A549 (cell line): ENCODE measurements at regions not wholly inside any gene's neighbourhood (a gene's known extent, or its start where the extent isn't known, plus 50 kb on each side); places are given as distances from the start of the nearest gene placed in this dataset.

Experiments used
- ATAC-seq, 2 experiments: fragments of 200-7000 bp in 1 of 2; fragments of >200 bp in 1 of 2; cut with Nextera tagmentation in 1 of 2; cut with Tn5 transposase in 1 of 2; 3 replicates each; pipeline versions ENCODE4 v1.8.0 to v1.9.1; 2018 to 2020; ENCODE audit warnings: mild to moderate bottlenecking in 1 of 2, moderate library complexity in 1 of 2
- CTCF ChIA-PET: fragments of 300-600 bp; sonication (Branson Sonifier 250); formaldehyde crosslinking; extraction: SDS; loops from one replicate; lab custom pipeline; 2021; ENCODE audit warnings: antibody characterized with exemption, inconsistent platforms; lab: Yijun Ruan, JAX
- POLR2A ChIA-PET: fragments of 350-600 bp; formaldehyde crosslinking; extraction: SDS; loops from one replicate; lab custom pipeline; 2021; ENCODE audit warnings: antibody characterized with exemption, inconsistent platforms; lab: Yijun Ruan, JAX
- DNase-seq, 2 experiments: peaks; one replicate each; pipeline versions ENCODE4 v3.0.0 to v3.0.0-alpha.2; 2011 to 2016; ENCODE audit warnings: low read depth in 1 of 2, low spot score in 1 of 2
- FAIRE-seq: peaks from 2 replicates; lab custom pipeline; 2011; peaks lifted over from hg19 to GRCh38; lab: Jason Lieb, UNC
- H3K27ac ChIP-seq, 2 experiments: fragments of >200 bp; sonication (Bioruptor Twin); formaldehyde crosslinking; 3 replicates each; pipeline ENCODE4 v1.5.1; 2016 to 2017
- H3K4me1 ChIP-seq: fragments of >200 bp; sonication (Bioruptor Twin); formaldehyde crosslinking; 3 replicates; pipeline ENCODE4 v1.6.1; 2016
- H3K4me2 ChIP-seq: fragments of >200 bp; sonication (Bioruptor Twin); formaldehyde crosslinking; 3 replicates; pipeline ENCODE4 v1.6.1; 2016
- H3K4me3 ChIP-seq: fragments of >200 bp; sonication (Bioruptor Twin); formaldehyde crosslinking; 3 replicates; pipeline ENCODE4 v1.5.1; 2016
- H3K9me3 ChIP-seq: fragments of >200 bp; sonication (Bioruptor Twin); formaldehyde crosslinking; 3 replicates; pipeline ENCODE4 v1.6.1; 2016
- CEBPB ChIP-seq, 2 experiments: fragments of >200 bp in 1 of 2; sonication (Bioruptor Twin) in 1 of 2; formaldehyde crosslinking in 1 of 2; IDR thresholded peaks; 2 replicates each; pipeline ENCODE4 v1.6.1; 2012 to 2016
- CHD4 ChIP-seq: fragments of 200-600 bp; sonication (generic); IDR thresholded peaks from 2 replicates; pipeline ENCODE4 v1.6.1; 2016; ENCODE audit warnings: antibody characterized with exemption, mild to moderate bottlenecking, borderline replicate concordance
- EP300 ChIP-seq, 2 experiments: fragments of >200 bp; sonication (Bioruptor Twin); formaldehyde crosslinking; IDR thresholded peaks; 2 replicates in 1 of 2; 3 replicates in 1 of 2; pipeline ENCODE4 v1.6.1; 2016 to 2017
- FOSB ChIP-seq: fragments of 250-450 bp; sonication (Bioruptor Pico); IDR thresholded peaks from 2 replicates; pipeline ENCODE4 v1.5.0; 2020; ENCODE audit warnings: mild to moderate bottlenecking, moderate library complexity
- GATA3 ChIP-seq: IDR thresholded peaks from 2 replicates; pipeline ENCODE4 v1.6.1; 2012; ENCODE audit warnings: borderline replicate concordance
- HDAC2 ChIP-seq: fragments of 200-600 bp; sonication (generic); IDR thresholded peaks from 2 replicates; pipeline ENCODE4 v1.6.1; 2016
- HEYL ChIP-seq: fragments of 250-450 bp; sonication (Bioruptor Pico); IDR thresholded peaks from 2 replicates; pipeline ENCODE4 v1.8.0; 2021; ENCODE audit warnings: mild to moderate bottlenecking, moderate library complexity
- JUNB ChIP-seq: fragments of >200 bp; sonication (Bioruptor Twin); formaldehyde crosslinking; IDR thresholded peaks from 2 replicates; pipeline ENCODE4 v1.6.1; 2016
- MAFK ChIP-seq: fragments of 450-650 bp; IDR thresholded peaks from 2 replicates; pipeline ENCODE4 v1.6.1; 2014; ENCODE audit not compliant: partially characterized antibody
- MYC ChIP-seq: IDR thresholded peaks from 2 replicates; pipeline ENCODE4 v1.6.1; 2012; ENCODE audit warnings: mild to moderate bottlenecking, inconsistent platforms, low read length, improper control_type of control experiment, borderline replicate concordance
- PHF8 ChIP-seq: fragments of 200-600 bp; sonication (generic); IDR thresholded peaks from 2 replicates; pipeline ENCODE4 v1.6.1; 2016; ENCODE audit warnings: low read depth, mild to moderate bottlenecking, antibody characterized with exemption, moderate library complexity, borderline replicate concordance
- POLR2AphosphoS2 ChIP-seq: conservative IDR thresholded peaks from 2 replicates; pipeline ENCODE4 v1.6.1; 2012; ENCODE audit warnings: low read length, improper control_type of control experiment, inconsistent platforms
- RARB ChIP-seq: fragments of 250-450 bp; sonication (Bioruptor Pico); IDR thresholded peaks from 2 replicates; pipeline ENCODE4 v1.8.0; 2021; ENCODE audit warnings: mild to moderate bottlenecking, moderate library complexity
- RNF2 ChIP-seq: fragments of 200-600 bp; sonication (generic); IDR thresholded peaks from 2 replicates; pipeline ENCODE4 v1.6.1; 2016; ENCODE audit warnings: low read depth, mild to moderate bottlenecking, antibody characterized with exemption, moderate library complexity, borderline replicate concordance
- SMC3 ChIP-seq: fragments of >200 bp; sonication (Bioruptor Twin); formaldehyde crosslinking; IDR thresholded peaks from 3 replicates; pipeline ENCODE4 v1.6.1; 2018; ENCODE audit warnings: inconsistent platforms
- SREBF2 ChIP-seq: fragments of 450-650 bp; IDR thresholded peaks from 2 replicates; pipeline ENCODE4 v1.6.1; 2014; ENCODE audit warnings: mild to moderate bottlenecking, moderate library complexity
- TFCP2L1 ChIP-seq: fragments of 250-450 bp; sonication (Bioruptor Pico); IDR thresholded peaks from 2 replicates; pipeline ENCODE4 v1.5.0; 2021; ENCODE audit warnings: mild to moderate bottlenecking
- small RNA-seq, 6 experiments: library from RNA; depleted of rRNA; stranded (forward); fragments of <200 nt; gene quantifications; one replicate each; pipeline ENCODE3, GENCODE V24; 2012
- TF ChIP-seq, protein P1 (sequence below): fragments of >200 bp; sonication (Bioruptor Twin); formaldehyde crosslinking; IDR thresholded peaks from 2 replicates; pipeline ENCODE4 v1.6.1; 2016

DNA sequence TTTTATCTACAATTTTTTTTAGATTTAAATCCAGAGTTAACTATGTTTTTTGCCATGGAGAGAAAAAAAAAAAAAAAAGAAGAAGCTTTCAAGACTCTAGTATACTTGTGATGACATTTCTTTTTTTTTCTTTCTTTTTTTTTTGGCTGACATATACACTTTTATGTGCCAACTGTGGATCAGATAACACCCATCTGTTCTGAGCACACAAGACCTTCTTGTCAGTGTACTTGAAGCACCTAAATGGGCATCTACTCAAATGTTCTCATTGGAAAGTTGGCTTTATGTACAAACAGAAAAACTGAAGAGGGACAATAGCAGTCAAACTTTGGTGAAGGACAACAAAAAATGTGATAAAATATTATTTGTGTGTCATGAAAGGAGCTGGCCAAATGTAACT is 904.5 kb downstream of the GRIK2 start:
- no peak overlapping the region for H3K27ac ChIP-seq
- no peak overlapping the region for H3K4me3 ChIP-seq
- no peaks in the 10 kb centered on the region for H3K4me1 ChIP-seq
- no peaks in the 10 kb centered on the region for H3K9me3 ChIP-seq
- DNase-seq = no peak
- no peak overlapping the region for H3K4me2 ChIP-seq
- TF ChIP-seq EP300 (IDR thresholded peaks at IDR 0.05) = no peak
- no peak for TF ChIP-seq CEBPB (IDR thresholded peaks at IDR 0.05)
- TF ChIP-seq SMC3 = no peak
- no peak for TF ChIP-seq CHD4
- no peak for TF ChIP-seq FOSB (CRISPR knock-in tag)
- no peak for TF ChIP-seq GATA3
- TF ChIP-seq PHF8 = no peak
- TF ChIP-seq MAFK = no peak
- no peak for TF ChIP-seq JUNB
- TF ChIP-seq HEYL = no peak
- no peak for TF ChIP-seq POLR2AphosphoS2
- no peak for TF ChIP-seq HDAC2
- TF ChIP-seq, protein P1, sequence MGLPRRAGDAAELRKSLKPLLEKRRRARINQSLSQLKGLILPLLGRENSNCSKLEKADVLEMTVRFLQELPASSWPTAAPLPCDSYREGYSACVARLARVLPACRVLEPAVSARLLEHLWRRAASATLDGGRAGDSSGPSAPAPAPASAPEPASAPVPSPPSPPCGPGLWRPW = no peak
- TF ChIP-seq RARB (CRISPR knock-in tag) = no peak
- TF ChIP-seq RNF2 = no peak
- no peak for TF ChIP-seq MYC
- TF ChIP-seq SREBF2 = no peak
- TF ChIP-seq TFCP2L1 (CRISPR knock-in tag) = no peak
- FAIRE-seq = no peak
- ChIA-PET POLR2A (no interaction called here), CTCF (no interaction called here)
- ATAC-seq = no peak

Small RNA genes in the stretch of these regions (small RNA-seq; reads per million reads assigned to genes)
- gene RF00438 = 0 reads per million in 6 experiments
